Mesothelial cell of epicardium (in vitro differentiated cells): ENCODE measurements at regions not wholly inside any gene's neighbourhood (a gene's known extent, or its start where the extent isn't known, plus 50 kb on each side); places are given as distances from the start of the nearest gene placed in this dataset.
A peak's percentile ranks its signal among the peaks of the same experiment; 100 is the strongest.

Experiments used
- DNase-seq, 2 experiments: peaks; one replicate each; pipeline ENCODE4 v3.0.0; 2021; ENCODE audit warnings: low spot score in 2 of 2; ENCODE audit not compliant: unreplicated experiment in 2 of 2
- H3K27ac Mint-ChIP-seq: 2 replicates; pipeline ENCODE4 v1.8.0; 2021; ENCODE audit warnings: mixed read lengths
- H3K27me3 Mint-ChIP-seq: 2 replicates; pipeline ENCODE4 v1.8.0; 2021; ENCODE audit warnings: low read depth, mixed read lengths
- H3K36me3 Mint-ChIP-seq: 2 replicates; pipeline ENCODE4 v1.8.0; 2021; ENCODE audit warnings: mixed read lengths
- H3K4me1 Mint-ChIP-seq: 2 replicates; pipeline ENCODE4 v1.8.0; 2021; ENCODE audit warnings: mixed read lengths
- H3K4me3 Mint-ChIP-seq: 2 replicates; pipeline ENCODE4 v1.8.0; 2021; ENCODE audit warnings: mild to moderate bottlenecking, moderate library complexity, mixed read lengths
- H3K9me3 Mint-ChIP-seq: 2 replicates; pipeline ENCODE4 v1.8.0; 2021; ENCODE audit warnings: mixed read lengths
- CTCF ChIP-seq: fragments of 200-600 bp; sonication (generic); IDR thresholded peaks from one replicate; pipeline ENCODE4 v1.5.0; 2021; ENCODE audit warnings: antibody characterized with exemption; ENCODE audit not compliant: unreplicated experiment

- no peaks in the 10 kb centered on the region for H3K27me3 Mint-ChIP-seq
- H3K27ac Mint-ChIP-seq: no peak overlapping the region
- H3K36me3 Mint-ChIP-seq: no peaks in the 10 kb centered on the region
- H3K4me1 Mint-ChIP-seq: peaks cover 16% of the 10 kb centered on the region
- H3K9me3 Mint-ChIP-seq: peaks cover 20% of the 10 kb centered on the region
- no peak overlapping the region for H3K4me3 Mint-ChIP-seq
- DNase-seq: no peak
- TF ChIP-seq CTCF: no peak
Observed at GRCh38 chr3:151630035-151630434, 103.7 kb upstream of the AADACL2 start.

- DNase-seq: no peak
- peaks cover 13% of the 10 kb centered on the region for H3K9me3 Mint-ChIP-seq
- H3K4me1 Mint-ChIP-seq: no peaks in the 10 kb centered on the region
- no peak for TF ChIP-seq CTCF
- H3K4me3 Mint-ChIP-seq: no peak overlapping the region
- no peak overlapping the region for H3K27ac Mint-ChIP-seq
- H3K27me3 Mint-ChIP-seq: no peaks in the 10 kb centered on the region
- H3K36me3 Mint-ChIP-seq: no peaks in the 10 kb centered on the region
Observed at GRCh38 chr3:151625586-151625985, 108.1 kb upstream of the AADACL2 start.

GRCh38 chr3:151625086-151625485 is 108.6 kb upstream of the AADACL2 start:
- no peak for TF ChIP-seq CTCF
- peaks cover 9% of the 10 kb centered on the region for H3K9me3 Mint-ChIP-seq
- H3K27me3 Mint-ChIP-seq: no peaks in the 10 kb centered on the region
- no peaks in the 10 kb centered on the region for H3K36me3 Mint-ChIP-seq
- no peak overlapping the region for H3K4me3 Mint-ChIP-seq
- no peak overlapping the region for H3K27ac Mint-ChIP-seq
- no peak for DNase-seq
- no peaks in the 10 kb centered on the region for H3K4me1 Mint-ChIP-seq

- TF ChIP-seq CTCF: no peak
- Mint-ChIP-seq H3K9me3 (no peaks in the 10 kb centered on the region), H3K27me3 (no peaks in the 10 kb centered on the region), H3K27ac (no peak overlapping the region), H3K4me3 (no peak overlapping the region), H3K4me1 (peaks cover 2% of the 10 kb centered on the region), H3K36me3 (no peaks in the 10 kb centered on the region)
- DNase-seq: no peak
Observed at GRCh38 chr3:151620071-151620470, 113.7 kb upstream of the AADACL2 start.

- peaks cover 4% of the 10 kb centered on the region for H3K4me1 Mint-ChIP-seq
- no peak for DNase-seq
- no peaks in the 10 kb centered on the region for H3K36me3 Mint-ChIP-seq
- no peak overlapping the region for H3K4me3 Mint-ChIP-seq
- H3K27ac Mint-ChIP-seq: peak overlapping the region; percentile 5
- TF ChIP-seq CTCF: no peak
- H3K9me3 Mint-ChIP-seq: peaks cover 4% of the 10 kb centered on the region
- no peaks in the 10 kb centered on the region for H3K27me3 Mint-ChIP-seq
Observed at GRCh38 chr3:151615464-151615863, 118.3 kb upstream of the AADACL2 start.

- H3K36me3 Mint-ChIP-seq: no peaks in the 10 kb centered on the region
- DNase-seq: no peak
- H3K4me1 Mint-ChIP-seq: peaks cover 4% of the 10 kb centered on the region
- no peak overlapping the region for H3K27ac Mint-ChIP-seq
- no peak overlapping the region for H3K4me3 Mint-ChIP-seq
- H3K27me3 Mint-ChIP-seq: no peaks in the 10 kb centered on the region
- TF ChIP-seq CTCF: no peak
- H3K9me3 Mint-ChIP-seq: peaks cover 11% of the 10 kb centered on the region
Observed at GRCh38 chr3:151612115-151612514, 121.6 kb upstream of the AADACL2 start.
